ENCODE measurements at regions not wholly inside any gene's neighbourhood (a gene's known extent, or its start where the extent isn't known, plus 50 kb on each side); places are given as distances from the start of the nearest gene placed in this dataset.

DNA sequence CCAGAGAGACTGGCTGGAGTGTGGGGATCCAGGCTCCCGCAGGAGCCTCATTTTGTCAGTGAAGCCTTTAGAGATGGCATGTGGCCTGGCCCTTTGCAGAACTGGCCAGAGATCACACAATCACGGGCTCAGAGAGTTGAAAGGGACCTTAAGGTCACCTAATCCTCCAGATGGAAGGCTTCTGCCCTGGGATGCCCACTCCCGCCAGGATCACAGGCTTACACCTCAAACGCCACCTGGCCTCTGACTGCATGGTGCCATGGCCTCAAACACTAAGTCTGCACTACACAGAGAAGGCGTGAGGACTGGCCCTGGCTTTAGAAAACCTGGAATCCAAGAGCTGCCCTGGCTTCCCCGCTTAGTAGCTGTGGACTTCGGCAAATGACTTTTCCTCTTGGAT is 306.8 kb upstream of the CCL2 start:
- Histone ChIP-seq H3K4me3 (no peak overlapping the region), H2AFZ (ENCODE audit: control insufficient read depth, low read depth, low read length) (no peak overlapping the region), H3K4me1 (ENCODE audit: control insufficient read depth, insufficient read depth, low read length) (no peaks in the 10 kb centered on the region), H3K27me3 (replicated peaks in 1 of 2; ENCODE audit: control insufficient read depth in 2 of 2, insufficient read depth in 2 of 2, low read length in 1 of 2) (peaks cover 2 to 5% of the 10 kb centered on the region in 2 experiments; a peak in 3 of 4 replicates), H3K9me3 (replicated peaks; ENCODE audit: control insufficient read depth, insufficient read depth, low read length) (no peaks in the 10 kb centered on the region), H3K36me3 (ENCODE audit: control insufficient read depth in 2 of 2, insufficient read depth in 2 of 2, low read length in 1 of 2) (no peaks in the 10 kb centered on the region), H3K9ac (ENCODE audit: control insufficient read depth, insufficient read depth, low read length) (no peak overlapping the region), H3K4me2 (ENCODE audit: control insufficient read depth, insufficient read depth) (no peak overlapping the region), H3K27ac (ENCODE audit: control insufficient read depth, insufficient read depth) (no peak overlapping the region), H4K20me1 (ENCODE audit: control insufficient read depth, insufficient read depth) (no peaks in the 10 kb centered on the region), H3K79me2 (ENCODE audit: control insufficient read depth, insufficient read depth, low read length) (no peaks in the 10 kb centered on the region)
- WGBS (ENCODE audit: insufficient coverage, insufficient replicate concordance, low lambda C conversion rate, missing lambda C conversion rate): 33% methylated on average over 7 of the region's 7 CpGs
- no peak for DNase-seq (ENCODE audit: low read depth, low spot score)
- TF ChIP-seq CBFB (IDR thresholded peaks at IDR 0.05; ENCODE audit: low read depth): no peak
- TF ChIP-seq TCF7 (IDR thresholded peaks at IDR 0.05; ENCODE audit: borderline replicate concordance): no peak
- TF ChIP-seq ZNF622 (IDR thresholded peaks at IDR 0.05): no peak
- no peak for TF ChIP-seq RBBP5 (conservative IDR thresholded peaks at IDR 0.05)
- TF ChIP-seq, protein P1, sequence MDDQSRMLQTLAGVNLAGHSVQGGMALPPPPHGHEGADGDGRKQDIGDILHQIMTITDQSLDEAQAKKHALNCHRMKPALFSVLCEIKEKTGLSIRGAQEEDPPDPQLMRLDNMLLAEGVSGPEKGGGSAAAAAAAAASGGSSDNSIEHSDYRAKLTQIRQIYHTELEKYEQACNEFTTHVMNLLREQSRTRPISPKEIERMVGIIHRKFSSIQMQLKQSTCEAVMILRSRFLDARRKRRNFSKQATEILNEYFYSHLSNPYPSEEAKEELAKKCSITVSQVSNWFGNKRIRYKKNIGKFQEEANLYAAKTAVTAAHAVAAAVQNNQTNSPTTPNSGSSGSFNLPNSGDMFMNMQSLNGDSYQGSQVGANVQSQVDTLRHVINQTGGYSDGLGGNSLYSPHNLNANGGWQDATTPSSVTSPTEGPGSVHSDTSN (IDR thresholded peaks at IDR 0.05; ENCODE audit: insufficient replicate concordance, low read depth, low read length): no peak
- no peak for TF ChIP-seq PML (IDR thresholded peaks at IDR 0.05; ENCODE audit: low read length)
- TF ChIP-seq NKRF (conservative IDR thresholded peaks at IDR 0.05): no peak
- TF ChIP-seq NFYB (IDR thresholded peaks at IDR 0.05; ENCODE audit: insufficient read depth, low read depth, low read length): no peak
- TF ChIP-seq HDAC2 (IDR thresholded peaks at IDR 0.05): no peak
- TF ChIP-seq ZBED1 (IDR thresholded peaks at IDR 0.05; ENCODE audit: borderline replicate concordance): no peak
- TF ChIP-seq MEF2B (IDR thresholded peaks at IDR 0.05; ENCODE audit: partially characterized antibody, poor library complexity, severe bottlenecking): no peak
- TF ChIP-seq, protein P2, sequence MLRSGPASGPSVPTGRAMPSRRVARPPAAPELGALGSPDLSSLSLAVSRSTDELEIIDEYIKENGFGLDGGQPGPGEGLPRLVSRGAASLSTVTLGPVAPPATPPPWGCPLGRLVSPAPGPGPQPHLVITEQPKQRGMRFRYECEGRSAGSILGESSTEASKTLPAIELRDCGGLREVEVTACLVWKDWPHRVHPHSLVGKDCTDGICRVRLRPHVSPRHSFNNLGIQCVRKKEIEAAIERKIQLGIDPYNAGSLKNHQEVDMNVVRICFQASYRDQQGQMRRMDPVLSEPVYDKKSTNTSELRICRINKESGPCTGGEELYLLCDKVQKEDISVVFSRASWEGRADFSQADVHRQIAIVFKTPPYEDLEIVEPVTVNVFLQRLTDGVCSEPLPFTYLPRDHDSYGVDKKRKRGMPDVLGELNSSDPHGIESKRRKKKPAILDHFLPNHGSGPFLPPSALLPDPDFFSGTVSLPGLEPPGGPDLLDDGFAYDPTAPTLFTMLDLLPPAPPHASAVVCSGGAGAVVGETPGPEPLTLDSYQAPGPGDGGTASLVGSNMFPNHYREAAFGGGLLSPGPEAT (IDR thresholded peaks at IDR 0.05; ENCODE audit: low read depth): no peak
- ChIA-PET RAD21 (ENCODE audit: unreplicated experiment) (no interaction called here), POLR2A (no interaction called here), SMC1A (ENCODE audit: uncharacterized antibody, unreplicated experiment) (no interaction called here), CTCF (no interaction called here)
- intact Hi-C loops (cut with micrococcal nuclease; ENCODE audit: unreplicated experiment) (no loop called here), in situ Hi-C loops (cut with MboI) (no loop called here)
- no peak for FAIRE-seq
- no peak for ATAC-seq
- BruUV-seq (replicated peaks): no TSS peak

All from GM12878 (cell line).